PC-9 (cell line): ENCODE measurements at regions not wholly inside any gene's neighbourhood (a gene's known extent, or its start where the extent isn't known, plus 50 kb on each side); places are given as distances from the start of the nearest gene placed in this dataset.

ENCODE experiments used
- EZH2 ChIP-seq: fragments of 200-600 bp; sonication (generic); IDR thresholded peaks from 2 replicates; pipeline ENCODE4 v1.8.0; 2017; ENCODE audit warnings: antibody characterized with exemption, low read depth
- TF ChIP-seq, protein P1 (sequence below): fragments of 200-600 bp; sonication (generic); conservative IDR thresholded peaks from 2 replicates; pipeline ENCODE4 v1.6.1; 2017; ENCODE audit warnings: mixed run types, antibody characterized with exemption, mild to moderate bottlenecking, moderate library complexity

DNA sequence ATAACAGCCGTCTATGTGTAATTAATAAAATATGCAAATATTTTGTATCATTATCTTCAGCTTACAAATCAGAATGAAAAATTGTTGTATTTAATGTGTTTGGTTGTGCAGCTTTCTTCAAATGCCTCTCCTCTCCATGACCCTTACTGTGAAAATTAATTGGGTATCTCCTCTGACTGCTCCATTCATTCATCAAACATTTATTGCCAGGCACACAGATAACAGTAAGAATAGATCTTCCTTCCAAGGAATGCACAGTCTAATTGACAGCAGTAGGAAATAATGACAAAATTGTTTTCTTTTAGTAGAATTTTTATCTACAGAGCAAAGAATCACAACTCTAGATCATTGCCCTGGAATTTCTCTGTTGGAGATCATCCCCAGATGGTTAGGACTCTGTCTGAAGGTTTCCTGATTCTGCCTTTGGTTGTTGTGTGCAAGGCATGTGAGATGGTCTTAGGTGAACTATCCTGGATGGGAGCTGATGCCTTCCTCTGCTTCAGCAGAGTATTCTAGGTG is 395.0 kb upstream of the FAT1 start:
- TF ChIP-seq, protein P1, sequence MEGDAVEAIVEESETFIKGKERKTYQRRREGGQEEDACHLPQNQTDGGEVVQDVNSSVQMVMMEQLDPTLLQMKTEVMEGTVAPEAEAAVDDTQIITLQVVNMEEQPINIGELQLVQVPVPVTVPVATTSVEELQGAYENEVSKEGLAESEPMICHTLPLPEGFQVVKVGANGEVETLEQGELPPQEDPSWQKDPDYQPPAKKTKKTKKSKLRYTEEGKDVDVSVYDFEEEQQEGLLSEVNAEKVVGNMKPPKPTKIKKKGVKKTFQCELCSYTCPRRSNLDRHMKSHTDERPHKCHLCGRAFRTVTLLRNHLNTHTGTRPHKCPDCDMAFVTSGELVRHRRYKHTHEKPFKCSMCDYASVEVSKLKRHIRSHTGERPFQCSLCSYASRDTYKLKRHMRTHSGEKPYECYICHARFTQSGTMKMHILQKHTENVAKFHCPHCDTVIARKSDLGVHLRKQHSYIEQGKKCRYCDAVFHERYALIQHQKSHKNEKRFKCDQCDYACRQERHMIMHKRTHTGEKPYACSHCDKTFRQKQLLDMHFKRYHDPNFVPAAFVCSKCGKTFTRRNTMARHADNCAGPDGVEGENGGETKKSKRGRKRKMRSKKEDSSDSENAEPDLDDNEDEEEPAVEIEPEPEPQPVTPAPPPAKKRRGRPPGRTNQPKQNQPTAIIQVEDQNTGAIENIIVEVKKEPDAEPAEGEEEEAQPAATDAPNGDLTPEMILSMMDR = no peak
- TF ChIP-seq EZH2 = no peak
